Cardiac muscle cell (in vitro differentiated cells and primary cell): ENCODE measurements at regions not wholly inside any gene's neighbourhood (a gene's known extent, or its start where the extent isn't known, plus 50 kb on each side); places are given as distances from the start of the nearest gene placed in this dataset.

Source experiments
- DNase-seq, 2 donors: peaks; one replicate each; pipeline versions ENCODE4 v3.0.0 to v3.0.0-alpha.2; 2010 to 2017; ENCODE audit warnings: low read depth in 1 of 2, low spot score in 1 of 2
- H3K27ac ChIP-seq: fragments of 200-600 bp; sonication (generic); 2 replicates; pipeline ENCODE4 v1.5.1; 2016
- H3K27me3 ChIP-seq: fragments of 200-600 bp; sonication (generic); 2 replicates; pipeline ENCODE4 v1.6.0; 2016; ENCODE audit warnings: control low read depth
- H3K36me3 ChIP-seq: fragments of 200-600 bp; sonication (generic); 2 replicates; pipeline ENCODE4 v1.5.1; 2016; ENCODE audit warnings: control low read depth
- H3K4me1 ChIP-seq: fragments of 200-600 bp; sonication (generic); 2 replicates; pipeline ENCODE4 v1.8.1; 2017; ENCODE audit warnings: low read depth, mild to moderate bottlenecking, mixed run types
- H3K4me3 ChIP-seq: fragments of 200-600 bp; sonication (generic); 2 replicates; pipeline ENCODE4 v1.5.1; 2016; ENCODE audit warnings: mild to moderate bottlenecking
- H3K9me3 ChIP-seq: fragments of 200-600 bp; sonication (generic); 2 replicates; pipeline ENCODE4 v1.5.1; 2017; ENCODE audit warnings: low read depth, mild to moderate bottlenecking, control low read depth
- CTCF ChIP-seq: IDR thresholded peaks from 2 replicates; pipeline ENCODE4 v1.5.1; 2012; ENCODE audit warnings: low read depth, mild to moderate bottlenecking, low read length

DNA sequence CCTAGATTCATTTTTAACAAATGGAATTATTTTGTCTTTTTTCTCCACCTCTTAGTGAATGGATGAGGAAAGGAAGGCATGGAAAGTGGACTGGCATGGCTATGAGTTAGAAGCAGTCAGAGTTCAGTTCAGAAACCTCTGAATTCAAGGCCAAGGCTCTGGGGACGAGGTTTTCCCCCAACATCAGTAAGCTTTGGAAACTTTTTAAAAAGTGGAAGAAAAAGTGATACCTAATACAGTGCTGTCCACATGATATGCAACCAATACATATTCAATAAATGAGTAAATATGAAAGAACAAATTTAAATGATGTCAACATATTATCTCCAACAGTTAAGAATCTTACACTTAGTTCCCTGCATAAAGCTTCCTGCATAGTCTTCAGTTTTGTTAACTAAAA lies 204.7 kb downstream of the HLX start:
- no peaks in the 10 kb centered on the region for H3K9me3 ChIP-seq
- no peak overlapping the region for H3K27ac ChIP-seq
- H3K27me3 ChIP-seq: no peaks in the 10 kb centered on the region
- DNase-seq: no peak
- H3K36me3 ChIP-seq: no peaks in the 10 kb centered on the region
- no peak overlapping the region for H3K4me3 ChIP-seq
- no peaks in the 10 kb centered on the region for H3K4me1 ChIP-seq
- no peak for TF ChIP-seq CTCF

GRCh38 chr1:221084681-221085080 lies 205.4 kb downstream of the HLX start:
- Histone ChIP-seq H3K9me3 (no peaks in the 10 kb centered on the region), H3K4me1 (no peaks in the 10 kb centered on the region), H3K27me3 (no peaks in the 10 kb centered on the region), H3K36me3 (no peaks in the 10 kb centered on the region), H3K27ac (no peak overlapping the region), H3K4me3 (no peak overlapping the region)
- DNase-seq: no peak
- TF ChIP-seq CTCF: no peak

DNA sequence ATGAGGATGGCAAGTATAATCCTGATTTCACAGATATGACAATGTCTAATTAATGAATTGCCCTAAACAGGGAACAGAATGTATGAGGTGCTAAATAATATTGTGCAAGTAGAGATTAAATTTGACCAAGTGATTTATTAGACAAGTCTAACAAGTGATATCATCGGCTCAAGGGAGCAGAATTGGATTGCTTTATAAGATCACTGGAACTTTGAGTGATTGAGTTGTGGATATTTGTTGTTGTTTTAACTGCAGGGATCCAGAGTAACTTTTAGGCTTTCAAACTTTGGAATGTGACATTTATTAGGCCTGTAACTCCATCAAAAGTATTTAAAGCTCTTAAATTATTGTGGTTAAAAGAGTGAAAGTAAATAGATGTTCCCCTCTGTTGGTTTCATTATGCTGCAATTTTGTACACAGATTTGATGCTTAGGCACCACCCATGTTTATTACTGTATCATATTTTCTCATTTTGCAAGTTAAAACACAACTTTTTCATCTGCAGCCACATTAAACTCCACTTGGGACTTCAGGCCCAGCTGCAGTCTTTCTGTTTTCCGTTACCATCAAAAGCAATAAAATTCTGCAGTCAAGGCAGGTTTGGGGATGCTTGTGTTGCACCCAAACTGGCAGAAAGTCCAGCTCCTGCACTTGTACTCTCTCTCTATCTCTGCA lies 206.6 kb downstream of the HLX start:
- TF ChIP-seq CTCF: no peak
- H3K4me1 ChIP-seq: no peaks in the 10 kb centered on the region
- H3K4me3 ChIP-seq: no peak overlapping the region
- H3K27ac ChIP-seq: no peak overlapping the region
- DNase-seq: no peak
- H3K9me3 ChIP-seq: no peaks in the 10 kb centered on the region
- no peaks in the 10 kb centered on the region for H3K27me3 ChIP-seq
- no peaks in the 10 kb centered on the region for H3K36me3 ChIP-seq

GRCh38 chr1:221087919-221088318 lies 208.7 kb downstream of the HLX start:
- no peaks in the 10 kb centered on the region for H3K27me3 ChIP-seq
- no peak overlapping the region for H3K27ac ChIP-seq
- no peak overlapping the region for H3K4me3 ChIP-seq
- no peak for DNase-seq
- no peaks in the 10 kb centered on the region for H3K4me1 ChIP-seq
- no peaks in the 10 kb centered on the region for H3K9me3 ChIP-seq
- TF ChIP-seq CTCF: no peak
- no peaks in the 10 kb centered on the region for H3K36me3 ChIP-seq

DNA sequence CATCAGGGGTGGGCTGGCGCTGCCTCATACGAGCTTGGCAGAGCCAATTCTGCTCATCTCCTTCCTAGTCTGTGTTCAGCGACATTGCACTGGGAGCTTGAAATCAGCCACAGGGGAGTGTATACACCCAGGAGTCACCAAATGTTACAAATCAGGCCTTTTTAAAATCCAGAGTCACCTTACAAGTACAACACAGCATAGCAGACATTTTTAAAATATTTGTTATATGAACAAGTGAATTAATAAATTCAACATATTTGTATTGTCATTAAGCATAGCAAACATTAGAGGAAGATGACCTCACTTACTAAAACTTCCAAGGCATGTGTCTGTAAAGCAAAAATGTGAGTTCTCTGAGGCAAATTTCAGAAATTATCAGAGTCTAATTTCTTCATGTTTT lies 210.0 kb downstream of the HLX start:
- TF ChIP-seq CTCF: no peak
- no peaks in the 10 kb centered on the region for H3K36me3 ChIP-seq
- H3K4me1 ChIP-seq: no peaks in the 10 kb centered on the region
- no peaks in the 10 kb centered on the region for H3K27me3 ChIP-seq
- no peak overlapping the region for H3K4me3 ChIP-seq
- peak in 1 of 2 donors; percentile 13 for DNase-seq
- H3K27ac ChIP-seq: no peak overlapping the region
- no peaks in the 10 kb centered on the region for H3K9me3 ChIP-seq

DNA sequence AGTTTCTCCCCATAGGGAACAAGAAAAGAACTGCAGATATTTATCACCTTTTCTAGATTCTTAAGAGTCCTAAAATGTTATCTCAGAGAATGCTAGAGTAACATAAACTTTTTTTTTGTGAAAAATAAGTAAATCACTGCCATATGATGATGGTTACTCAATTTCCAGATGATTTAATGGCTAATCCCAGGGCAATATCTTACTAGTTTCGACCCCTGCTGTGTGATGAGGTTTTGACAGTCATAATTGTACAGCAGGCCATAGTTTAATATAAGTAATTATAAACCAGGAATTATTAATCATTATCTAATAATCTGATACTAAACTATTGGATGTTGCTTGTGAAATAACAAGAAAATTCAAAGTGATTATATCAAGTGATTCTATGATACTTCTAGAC lies 210.6 kb downstream of the HLX start:
- Histone ChIP-seq H3K36me3 (no peaks in the 10 kb centered on the region), H3K4me1 (no peaks in the 10 kb centered on the region), H3K9me3 (no peaks in the 10 kb centered on the region), H3K27ac (no peak overlapping the region), H3K4me3 (no peak overlapping the region), H3K27me3 (no peaks in the 10 kb centered on the region)
- DNase-seq: no peak
- no peak for TF ChIP-seq CTCF
